IPS-15b (cell line): ENCODE measurements at regions not wholly inside any gene's neighbourhood (a gene's known extent, or its start where the extent isn't known, plus 50 kb on each side); places are given as distances from the start of the nearest gene placed in this dataset.

Source experiments
- H3K27me3 ChIP-seq: one replicate; pipeline ENCODE4 v1.6.1; 2013; ENCODE audit warnings: low read length; ENCODE audit not compliant: control insufficient read depth, insufficient read depth
- H3K36me3 ChIP-seq: one replicate; pipeline ENCODE4 v1.6.1; 2013; ENCODE audit warnings: low read length; ENCODE audit not compliant: control insufficient read depth, insufficient read depth
- H3K4me1 ChIP-seq: one replicate; pipeline ENCODE4 v1.6.1; 2013; ENCODE audit warnings: mild to moderate bottlenecking, low read length; ENCODE audit not compliant: control insufficient read depth, insufficient read depth
- H3K4me3 ChIP-seq: one replicate; pipeline ENCODE4 v1.5.1; 2013; ENCODE audit warnings: low read depth, low read length
- H3K9ac ChIP-seq: one replicate; pipeline ENCODE4 v1.6.1; 2013; ENCODE audit warnings: low read depth, mild to moderate bottlenecking, low read length
- H3K9me3 ChIP-seq: one replicate; pipeline ENCODE4 v1.6.1; 2013; ENCODE audit warnings: mild to moderate bottlenecking, low read length; ENCODE audit not compliant: control insufficient read depth, insufficient read depth

GRCh38 chr16:62899737-62900136 is 863.5 kb upstream of the CDH8 start:
- H3K9me3 ChIP-seq, result no peaks in the 10 kb centered on the region
- no peak overlapping the region for H3K4me3 ChIP-seq
- no peaks in the 10 kb centered on the region for H3K4me1 ChIP-seq
- H3K36me3 ChIP-seq, result no peaks in the 10 kb centered on the region
- no peaks in the 10 kb centered on the region for H3K27me3 ChIP-seq
- no peak overlapping the region for H3K9ac ChIP-seq

DNA sequence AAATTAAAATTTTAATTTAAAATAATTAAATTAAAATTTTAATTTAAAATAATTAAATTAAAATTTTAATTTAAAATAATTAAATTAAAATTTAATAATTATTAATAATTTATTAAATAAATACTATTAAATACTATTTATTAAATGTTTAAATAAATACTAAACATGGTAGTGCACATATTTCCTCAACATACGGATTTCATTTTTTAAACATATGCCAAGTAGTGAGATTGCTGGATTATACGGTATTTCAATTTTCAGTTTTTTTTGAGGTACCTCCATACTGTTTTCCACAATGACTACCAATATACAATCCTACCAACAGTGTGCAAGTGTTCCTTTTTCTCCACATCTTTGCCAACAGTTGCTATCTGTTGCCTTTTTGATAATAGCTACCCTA is 852.9 kb upstream of the CDH8 start:
- Histone ChIP-seq H3K4me3 (no peak overlapping the region), H3K36me3 (no peaks in the 10 kb centered on the region), H3K4me1 (no peaks in the 10 kb centered on the region), H3K27me3 (no peaks in the 10 kb centered on the region), H3K9me3 (no peaks in the 10 kb centered on the region), H3K9ac (no peak overlapping the region)

GRCh38 chr16:62883509-62883908 is 847.3 kb upstream of the CDH8 start:
- no peak overlapping the region for H3K4me3 ChIP-seq
- H3K9me3 ChIP-seq, result no peaks in the 10 kb centered on the region
- no peak overlapping the region for H3K9ac ChIP-seq
- no peaks in the 10 kb centered on the region for H3K4me1 ChIP-seq
- H3K36me3 ChIP-seq, result no peaks in the 10 kb centered on the region
- no peaks in the 10 kb centered on the region for H3K27me3 ChIP-seq

- H3K36me3 ChIP-seq, result no peaks in the 10 kb centered on the region
- no peak overlapping the region for H3K9ac ChIP-seq
- H3K27me3 ChIP-seq, result no peaks in the 10 kb centered on the region
- H3K9me3 ChIP-seq, result no peaks in the 10 kb centered on the region
- H3K4me1 ChIP-seq, result no peaks in the 10 kb centered on the region
- H3K4me3 ChIP-seq, result no peak overlapping the region
These were observed 846.4 kb upstream of the CDH8 start for GRCh38 chr16:62882552-62883221.

DNA sequence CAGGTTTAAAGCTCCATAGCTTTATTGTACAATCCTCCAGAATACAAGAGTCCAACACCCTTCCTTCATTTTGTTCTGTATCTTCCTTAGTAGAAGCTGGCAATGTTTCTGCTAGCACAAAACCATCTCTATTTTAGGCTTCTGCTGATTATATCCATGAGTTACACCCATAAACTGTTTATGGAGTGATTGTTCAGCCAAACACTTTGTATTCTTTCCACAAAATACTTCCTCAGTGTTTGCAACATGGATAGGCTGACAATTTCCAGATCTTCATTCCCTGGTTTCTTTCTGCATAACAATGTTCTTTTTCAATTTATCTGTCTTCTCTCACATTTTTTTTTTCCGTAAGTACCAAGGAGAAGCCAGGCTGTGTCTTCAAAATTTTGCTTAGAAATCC is 839.9 kb upstream of the CDH8 start:
- Histone ChIP-seq H3K27me3 (no peaks in the 10 kb centered on the region), H3K36me3 (no peaks in the 10 kb centered on the region), H3K4me1 (no peaks in the 10 kb centered on the region), H3K9ac (no peak overlapping the region), H3K4me3 (no peak overlapping the region), H3K9me3 (no peaks in the 10 kb centered on the region)

DNA sequence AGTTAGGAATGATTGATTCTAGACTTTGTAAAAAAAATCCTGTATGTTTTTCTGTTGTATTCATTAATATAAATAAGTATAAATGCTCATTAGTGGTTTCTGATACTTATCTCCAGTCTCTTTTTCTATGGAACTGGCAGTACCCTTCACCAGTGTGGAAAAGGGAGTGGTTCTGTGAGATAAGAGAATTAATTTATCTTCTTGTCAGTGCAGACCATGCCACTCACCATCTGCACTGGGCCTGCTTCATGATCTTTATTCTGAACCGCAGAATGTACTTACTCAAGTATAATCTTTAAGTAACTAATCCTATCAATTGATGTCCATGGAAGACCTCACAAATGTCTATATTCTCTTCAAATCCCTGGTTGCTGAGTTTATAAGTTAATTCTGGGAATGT is 836.1 kb upstream of the CDH8 start:
- no peaks in the 10 kb centered on the region for H3K9me3 ChIP-seq
- no peaks in the 10 kb centered on the region for H3K36me3 ChIP-seq
- H3K4me3 ChIP-seq, result no peak overlapping the region
- H3K27me3 ChIP-seq, result no peaks in the 10 kb centered on the region
- H3K4me1 ChIP-seq, result peaks cover 3% of the 10 kb centered on the region
- H3K9ac ChIP-seq, result no peak overlapping the region

DNA sequence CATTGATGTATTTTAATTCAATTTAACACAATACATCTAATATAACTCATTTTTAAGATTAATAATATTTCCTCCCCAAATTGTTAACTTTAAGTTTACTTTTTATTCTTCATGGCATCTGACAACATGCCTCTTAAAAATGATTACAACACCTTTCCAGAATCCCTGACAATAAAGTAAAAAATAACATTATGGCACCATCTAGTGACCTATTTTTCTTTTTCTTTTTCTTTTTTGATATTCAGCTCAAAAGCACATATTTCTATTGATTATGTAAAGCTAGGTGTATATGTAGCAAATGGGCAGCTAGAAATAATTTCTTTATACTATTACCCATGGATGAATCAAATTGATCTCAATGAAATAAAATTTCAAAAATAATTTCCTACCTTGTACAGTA is 834.3 kb upstream of the CDH8 start:
- no peak overlapping the region for H3K9ac ChIP-seq
- no peaks in the 10 kb centered on the region for H3K36me3 ChIP-seq
- no peaks in the 10 kb centered on the region for H3K9me3 ChIP-seq
- H3K4me3 ChIP-seq, result no peak overlapping the region
- peaks cover 3% of the 10 kb centered on the region for H3K4me1 ChIP-seq
- H3K27me3 ChIP-seq, result no peaks in the 10 kb centered on the region

DNA sequence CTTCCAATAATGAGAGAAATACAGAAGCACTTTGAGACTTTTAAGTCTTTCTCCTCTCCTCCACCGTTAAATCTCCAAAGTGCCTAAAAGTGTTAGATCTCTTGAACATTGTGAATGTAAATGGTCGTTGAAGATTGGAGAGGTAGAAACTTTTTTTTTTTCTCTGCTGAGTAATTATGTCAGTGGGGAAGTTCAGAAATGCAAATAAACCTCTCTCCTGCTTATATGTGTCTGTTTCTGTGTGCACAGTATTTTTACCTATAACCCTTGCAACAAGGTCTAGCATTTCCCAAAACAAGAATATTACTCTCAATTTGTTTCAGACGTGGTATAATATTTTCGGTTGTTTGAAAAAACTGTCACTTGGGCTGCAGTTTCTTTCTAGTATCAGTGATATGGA is 833.6 kb upstream of the CDH8 start:
- H3K27me3 ChIP-seq, result no peaks in the 10 kb centered on the region
- peaks cover 3% of the 10 kb centered on the region for H3K4me1 ChIP-seq
- H3K9ac ChIP-seq, result no peak overlapping the region
- H3K9me3 ChIP-seq, result no peaks in the 10 kb centered on the region
- no peak overlapping the region for H3K4me3 ChIP-seq
- no peaks in the 10 kb centered on the region for H3K36me3 ChIP-seq

- Histone ChIP-seq H3K4me3 (no peak overlapping the region), H3K9ac (no peak overlapping the region), H3K36me3 (no peaks in the 10 kb centered on the region), H3K9me3 (no peaks in the 10 kb centered on the region), H3K4me1 (no peaks in the 10 kb centered on the region), H3K27me3 (no peaks in the 10 kb centered on the region)
These were observed 826.9 kb upstream of the CDH8 start for GRCh38 chr16:62863139-62863538.

GRCh38 chr16:62853887-62854286 is 817.6 kb upstream of the CDH8 start:
- H3K4me1 ChIP-seq, result no peaks in the 10 kb centered on the region
- no peaks in the 10 kb centered on the region for H3K27me3 ChIP-seq
- no peaks in the 10 kb centered on the region for H3K9me3 ChIP-seq

DNA sequence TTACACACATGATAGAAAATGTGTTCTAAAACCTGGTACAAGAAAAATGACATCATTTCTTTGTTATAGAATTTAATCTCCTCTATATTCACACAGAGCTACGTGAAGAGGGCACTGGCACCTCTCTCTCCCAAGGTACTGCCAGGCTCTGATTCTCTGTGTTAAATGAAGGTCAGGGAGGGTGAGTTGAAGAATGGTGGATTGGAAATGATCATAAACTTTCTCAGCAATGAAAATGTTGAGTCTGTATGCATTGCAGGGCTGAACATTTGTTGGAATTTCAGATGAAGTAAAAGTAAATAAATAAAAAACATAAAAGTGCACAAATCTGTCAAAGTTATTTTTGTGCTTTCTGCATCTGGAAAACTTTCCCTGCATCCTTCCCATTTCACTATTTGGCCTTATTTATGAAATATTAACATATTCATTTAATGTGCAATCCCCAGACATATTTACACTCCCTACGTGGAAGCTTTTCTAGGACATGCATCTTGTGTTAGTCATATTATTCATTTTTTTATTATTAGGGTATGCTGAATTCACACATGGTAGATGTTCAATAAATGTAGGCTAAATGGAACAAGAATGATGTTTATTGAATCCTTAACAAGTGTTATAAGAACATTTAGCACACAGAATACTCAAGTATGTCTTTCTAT is 810.3 kb upstream of the CDH8 start:
- no peaks in the 10 kb centered on the region for H3K27me3 ChIP-seq
- H3K36me3 ChIP-seq, result no peaks in the 10 kb centered on the region
- H3K9me3 ChIP-seq, result no peaks in the 10 kb centered on the region
- no peak overlapping the region for H3K4me3 ChIP-seq
- no peaks in the 10 kb centered on the region for H3K4me1 ChIP-seq
- no peak overlapping the region for H3K9ac ChIP-seq

More at GRCh38 chr16:62853887-62854286, 817.6 kb upstream of the CDH8 start:
- H3K9ac ChIP-seq, result no peak overlapping the region
- no peaks in the 10 kb centered on the region for H3K36me3 ChIP-seq
- H3K4me3 ChIP-seq, result no peak overlapping the region

DNA sequence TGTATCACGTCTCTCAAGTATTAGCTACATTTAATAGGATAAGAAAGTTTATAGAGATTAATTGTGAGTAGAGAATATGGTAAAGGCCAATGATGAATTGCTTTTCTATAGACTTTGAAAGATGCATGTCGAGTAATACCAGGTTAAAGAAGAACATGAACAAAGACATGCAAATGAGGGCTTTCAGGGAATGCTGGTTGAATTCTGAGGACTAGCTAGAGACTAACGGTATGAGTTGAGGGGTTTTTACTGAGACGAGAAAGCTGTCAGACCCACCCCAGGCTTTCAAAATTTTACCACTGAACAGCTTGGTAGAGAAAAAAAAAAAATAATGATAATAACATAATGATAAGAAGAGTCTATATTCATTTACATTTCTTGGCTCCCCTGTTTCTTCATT is 796.0 kb upstream of the CDH8 start:
- Histone ChIP-seq H3K9me3 (no peaks in the 10 kb centered on the region), H3K36me3 (no peaks in the 10 kb centered on the region), H3K4me3 (no peak overlapping the region), H3K9ac (no peak overlapping the region), H3K4me1 (peaks cover 9% of the 10 kb centered on the region), H3K27me3 (no peaks in the 10 kb centered on the region)
